Testis (tissue), 2 donors: ENCODE measurements at regions not wholly inside any gene's neighbourhood (a gene's known extent, or its start where the extent isn't known, plus 50 kb on each side); places are given as distances from the start of the nearest gene placed in this dataset.

ENCODE experiments used
- CTCF ChIP-seq, 3 experiments: fragments of 450-650 bp in 2 of 3; fragments of 200-600 bp in 1 of 3; sonication (generic) in 1 of 3; IDR thresholded peaks; one replicate each; pipeline ENCODE4 v1.5.1; 2016 to 2019; ENCODE audit warnings: antibody characterized with exemption in 3 of 3, mild to moderate bottlenecking in 2 of 3, moderate library complexity in 1 of 3
- POLR2A ChIP-seq: fragments of 450-650 bp; IDR thresholded peaks from one replicate; pipeline ENCODE4 v1.6.1; 2017; ENCODE audit warnings: antibody characterized with exemption, mild to moderate bottlenecking, moderate library complexity

GRCh38 chr9:129560881-129561306, 60.0 kb downstream of the C9orf50 start:
- no peak for TF ChIP-seq CTCF (IDR thresholded peaks at IDR 0.05)
- no peak for TF ChIP-seq POLR2A
